ENCODE measurements at regions not wholly inside any gene's neighbourhood (a gene's known extent, or its start where the extent isn't known, plus 50 kb on each side); places are given as distances from the start of the nearest gene placed in this dataset.

DNA sequence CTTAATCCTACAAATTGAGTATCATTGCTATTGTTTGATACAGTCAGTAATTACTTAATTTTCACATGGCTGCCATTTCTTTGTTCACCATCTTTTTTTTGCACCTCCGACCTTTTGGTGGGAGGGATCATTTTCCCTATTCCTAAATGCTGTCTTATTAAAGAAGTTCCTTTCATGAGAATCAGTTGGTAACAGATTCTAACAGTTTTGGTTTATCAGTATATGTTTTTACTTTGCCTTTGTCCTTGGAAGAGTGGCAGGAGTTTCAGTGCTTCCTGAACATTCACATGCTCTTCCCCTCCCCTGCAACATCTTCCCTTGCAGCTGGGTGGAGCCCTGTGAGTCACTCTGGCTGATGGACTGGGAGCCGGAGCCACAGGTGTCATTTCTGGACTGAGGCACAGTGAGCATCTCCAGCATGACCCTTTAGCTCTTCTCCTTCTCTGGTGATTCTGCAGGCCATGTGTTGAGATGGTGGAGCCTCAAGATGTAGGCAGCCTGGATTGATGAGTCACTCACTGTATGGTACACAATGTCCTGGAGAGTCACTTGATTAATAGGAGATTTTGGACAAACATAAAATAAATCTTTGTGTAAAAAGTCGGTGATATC lies 217.7 kb downstream of the URB2 start (continued):
- no peak for TF ChIP-seq OSR2 (tag by site-specific recombination; IDR thresholded peaks at IDR 0.05)
- TF ChIP-seq ZNF155 (tag by site-specific recombination; IDR thresholded peaks at IDR 0.05), result no peak
- no peak for TF ChIP-seq ZNF501 (tag by site-specific recombination; IDR thresholded peaks at IDR 0.05)
- no peak for TF ChIP-seq ZNF239 (tag by site-specific recombination; IDR thresholded peaks at IDR 0.05)
- no peak for TF ChIP-seq BCL11A (tag by site-specific recombination; IDR thresholded peaks at IDR 0.05; ENCODE audit: low read depth)
- no peak for TF ChIP-seq SP2 (tag by site-specific recombination; IDR thresholded peaks at IDR 0.05)
- no peak for TF ChIP-seq ZNF426 (tag by site-specific recombination; IDR thresholded peaks at IDR 0.05)
- TF ChIP-seq, protein P1, sequence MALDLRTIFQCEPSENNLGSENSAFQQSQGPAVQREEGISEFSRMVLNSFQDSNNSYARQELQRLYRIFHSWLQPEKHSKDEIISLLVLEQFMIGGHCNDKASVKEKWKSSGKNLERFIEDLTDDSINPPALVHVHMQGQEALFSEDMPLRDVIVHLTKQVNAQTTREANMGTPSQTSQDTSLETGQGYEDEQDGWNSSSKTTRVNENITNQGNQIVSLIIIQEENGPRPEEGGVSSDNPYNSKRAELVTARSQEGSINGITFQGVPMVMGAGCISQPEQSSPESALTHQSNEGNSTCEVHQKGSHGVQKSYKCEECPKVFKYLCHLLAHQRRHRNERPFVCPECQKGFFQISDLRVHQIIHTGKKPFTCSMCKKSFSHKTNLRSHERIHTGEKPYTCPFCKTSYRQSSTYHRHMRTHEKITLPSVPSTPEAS (tag by site-specific recombination; IDR thresholded peaks at IDR 0.05), result no peak
- TF ChIP-seq ZNF169 (tag by site-specific recombination; IDR thresholded peaks at IDR 0.05), result no peak
- TF ChIP-seq ZNF768 (tag by site-specific recombination; IDR thresholded peaks at IDR 0.05), result no peak
- TF ChIP-seq ZNF404 (tag by site-specific recombination; IDR thresholded peaks at IDR 0.05), result no peak
- no peak for TF ChIP-seq ZSCAN16 (tag by site-specific recombination; IDR thresholded peaks at IDR 0.05)
- TF ChIP-seq ZNF658 (tag by site-specific recombination; IDR thresholded peaks at IDR 0.05), result no peak
- TF ChIP-seq ZNF514 (tag by site-specific recombination; IDR thresholded peaks at IDR 0.05), result no peak
- no peak for TF ChIP-seq YY1 (tag by site-specific recombination; IDR thresholded peaks at IDR 0.05)
- no peak for TF ChIP-seq ZNF223 (tag by site-specific recombination; IDR thresholded peaks at IDR 0.05)
- no peak for TF ChIP-seq ZNF629 (tag by site-specific recombination; IDR thresholded peaks at IDR 0.05)
- TF ChIP-seq ZNF133 (tag by site-specific recombination; IDR thresholded peaks at IDR 0.05), result no peak
- TF ChIP-seq ZNF626 (tag by site-specific recombination; IDR thresholded peaks at IDR 0.05), result no peak
- TF ChIP-seq ZNF830 (tag by site-specific recombination; IDR thresholded peaks at IDR 0.05; ENCODE audit: low read depth), result no peak
- TF ChIP-seq, protein P2, sequence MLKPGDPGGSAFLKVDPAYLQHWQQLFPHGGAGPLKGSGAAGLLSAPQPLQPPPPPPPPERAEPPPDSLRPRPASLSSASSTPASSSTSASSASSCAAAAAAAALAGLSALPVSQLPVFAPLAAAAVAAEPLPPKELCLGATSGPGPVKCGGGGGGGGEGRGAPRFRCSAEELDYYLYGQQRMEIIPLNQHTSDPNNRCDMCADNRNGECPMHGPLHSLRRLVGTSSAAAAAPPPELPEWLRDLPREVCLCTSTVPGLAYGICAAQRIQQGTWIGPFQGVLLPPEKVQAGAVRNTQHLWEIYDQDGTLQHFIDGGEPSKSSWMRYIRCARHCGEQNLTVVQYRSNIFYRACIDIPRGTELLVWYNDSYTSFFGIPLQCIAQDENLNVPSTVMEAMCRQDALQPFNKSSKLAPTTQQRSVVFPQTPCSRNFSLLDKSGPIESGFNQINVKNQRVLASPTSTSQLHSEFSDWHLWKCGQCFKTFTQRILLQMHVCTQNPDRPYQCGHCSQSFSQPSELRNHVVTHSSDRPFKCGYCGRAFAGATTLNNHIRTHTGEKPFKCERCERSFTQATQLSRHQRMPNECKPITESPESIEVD (tag by site-specific recombination; IDR thresholded peaks at IDR 0.05), result no peak
- no peak for TF ChIP-seq ZNF677 (tag by site-specific recombination; IDR thresholded peaks at IDR 0.05)
- TF ChIP-seq ZNF549 (tag by site-specific recombination; IDR thresholded peaks at IDR 0.05), result no peak
- TF ChIP-seq, protein P3, sequence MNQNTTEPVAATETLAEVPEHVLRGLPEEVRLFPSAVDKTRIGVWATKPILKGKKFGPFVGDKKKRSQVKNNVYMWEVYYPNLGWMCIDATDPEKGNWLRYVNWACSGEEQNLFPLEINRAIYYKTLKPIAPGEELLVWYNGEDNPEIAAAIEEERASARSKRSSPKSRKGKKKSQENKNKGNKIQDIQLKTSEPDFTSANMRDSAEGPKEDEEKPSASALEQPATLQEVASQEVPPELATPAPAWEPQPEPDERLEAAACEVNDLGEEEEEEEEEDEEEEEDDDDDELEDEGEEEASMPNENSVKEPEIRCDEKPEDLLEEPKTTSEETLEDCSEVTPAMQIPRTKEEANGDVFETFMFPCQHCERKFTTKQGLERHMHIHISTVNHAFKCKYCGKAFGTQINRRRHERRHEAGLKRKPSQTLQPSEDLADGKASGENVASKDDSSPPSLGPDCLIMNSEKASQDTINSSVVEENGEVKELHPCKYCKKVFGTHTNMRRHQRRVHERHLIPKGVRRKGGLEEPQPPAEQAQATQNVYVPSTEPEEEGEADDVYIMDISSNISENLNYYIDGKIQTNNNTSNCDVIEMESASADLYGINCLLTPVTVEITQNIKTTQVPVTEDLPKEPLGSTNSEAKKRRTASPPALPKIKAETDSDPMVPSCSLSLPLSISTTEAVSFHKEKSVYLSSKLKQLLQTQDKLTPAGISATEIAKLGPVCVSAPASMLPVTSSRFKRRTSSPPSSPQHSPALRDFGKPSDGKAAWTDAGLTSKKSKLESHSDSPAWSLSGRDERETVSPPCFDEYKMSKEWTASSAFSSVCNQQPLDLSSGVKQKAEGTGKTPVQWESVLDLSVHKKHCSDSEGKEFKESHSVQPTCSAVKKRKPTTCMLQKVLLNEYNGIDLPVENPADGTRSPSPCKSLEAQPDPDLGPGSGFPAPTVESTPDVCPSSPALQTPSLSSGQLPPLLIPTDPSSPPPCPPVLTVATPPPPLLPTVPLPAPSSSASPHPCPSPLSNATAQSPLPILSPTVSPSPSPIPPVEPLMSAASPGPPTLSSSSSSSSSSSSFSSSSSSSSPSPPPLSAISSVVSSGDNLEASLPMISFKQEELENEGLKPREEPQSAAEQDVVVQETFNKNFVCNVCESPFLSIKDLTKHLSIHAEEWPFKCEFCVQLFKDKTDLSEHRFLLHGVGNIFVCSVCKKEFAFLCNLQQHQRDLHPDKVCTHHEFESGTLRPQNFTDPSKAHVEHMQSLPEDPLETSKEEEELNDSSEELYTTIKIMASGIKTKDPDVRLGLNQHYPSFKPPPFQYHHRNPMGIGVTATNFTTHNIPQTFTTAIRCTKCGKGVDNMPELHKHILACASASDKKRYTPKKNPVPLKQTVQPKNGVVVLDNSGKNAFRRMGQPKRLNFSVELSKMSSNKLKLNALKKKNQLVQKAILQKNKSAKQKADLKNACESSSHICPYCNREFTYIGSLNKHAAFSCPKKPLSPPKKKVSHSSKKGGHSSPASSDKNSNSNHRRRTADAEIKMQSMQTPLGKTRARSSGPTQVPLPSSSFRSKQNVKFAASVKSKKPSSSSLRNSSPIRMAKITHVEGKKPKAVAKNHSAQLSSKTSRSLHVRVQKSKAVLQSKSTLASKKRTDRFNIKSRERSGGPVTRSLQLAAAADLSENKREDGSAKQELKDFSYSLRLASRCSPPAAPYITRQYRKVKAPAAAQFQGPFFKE (tag by site-specific recombination; IDR thresholded peaks at IDR 0.05; ENCODE audit: borderline replicate concordance), result no peak
- no peak for TF ChIP-seq ZFP41 (tag by site-specific recombination; IDR thresholded peaks at IDR 0.05; ENCODE audit: borderline replicate concordance)
- TF ChIP-seq, protein P4, sequence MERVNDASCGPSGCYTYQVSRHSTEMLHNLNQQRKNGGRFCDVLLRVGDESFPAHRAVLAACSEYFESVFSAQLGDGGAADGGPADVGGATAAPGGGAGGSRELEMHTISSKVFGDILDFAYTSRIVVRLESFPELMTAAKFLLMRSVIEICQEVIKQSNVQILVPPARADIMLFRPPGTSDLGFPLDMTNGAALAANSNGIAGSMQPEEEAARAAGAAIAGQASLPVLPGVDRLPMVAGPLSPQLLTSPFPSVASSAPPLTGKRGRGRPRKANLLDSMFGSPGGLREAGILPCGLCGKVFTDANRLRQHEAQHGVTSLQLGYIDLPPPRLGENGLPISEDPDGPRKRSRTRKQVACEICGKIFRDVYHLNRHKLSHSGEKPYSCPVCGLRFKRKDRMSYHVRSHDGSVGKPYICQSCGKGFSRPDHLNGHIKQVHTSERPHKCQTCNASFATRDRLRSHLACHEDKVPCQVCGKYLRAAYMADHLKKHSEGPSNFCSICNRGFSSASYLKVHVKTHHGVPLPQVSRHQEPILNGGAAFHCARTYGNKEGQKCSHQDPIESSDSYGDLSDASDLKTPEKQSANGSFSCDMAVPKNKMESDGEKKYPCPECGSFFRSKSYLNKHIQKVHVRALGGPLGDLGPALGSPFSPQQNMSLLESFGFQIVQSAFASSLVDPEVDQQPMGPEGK (tag by site-specific recombination; IDR thresholded peaks at IDR 0.05), result no peak
- TF ChIP-seq, protein P5, sequence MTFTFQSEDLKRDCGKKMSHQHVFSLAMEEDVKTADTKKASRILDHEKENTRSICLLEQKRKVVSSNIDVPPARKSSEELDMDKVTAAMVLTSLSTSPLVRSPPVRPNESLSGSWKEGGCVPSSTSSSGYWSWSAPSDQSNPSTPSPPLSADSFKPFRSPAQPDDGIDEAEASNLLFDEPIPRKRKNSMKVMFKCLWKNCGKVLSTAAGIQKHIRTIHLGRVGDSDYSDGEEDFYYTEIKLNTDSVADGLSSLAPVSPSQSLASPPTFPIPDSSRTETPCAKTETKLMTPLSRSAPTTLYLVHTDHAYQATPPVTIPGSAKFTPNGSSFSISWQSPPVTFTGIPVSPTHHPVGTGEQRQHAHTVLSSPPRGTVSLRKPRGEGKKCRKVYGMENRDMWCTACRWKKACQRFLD (tag by site-specific recombination; IDR thresholded peaks at IDR 0.05), result no peak
- no peak for TF ChIP-seq ZNF202 (tag by site-specific recombination; IDR thresholded peaks at IDR 0.05; ENCODE audit: borderline replicate concordance)
- no peak for TF ChIP-seq ZNF157 (tag by site-specific recombination; IDR thresholded peaks at IDR 0.05)

Data from HEK293 (cell line).